ENCODE measurements at regions not wholly inside any gene's neighbourhood (a gene's known extent, or its start where the extent isn't known, plus 50 kb on each side); places are given as distances from the start of the nearest gene placed in this dataset.

DNA sequence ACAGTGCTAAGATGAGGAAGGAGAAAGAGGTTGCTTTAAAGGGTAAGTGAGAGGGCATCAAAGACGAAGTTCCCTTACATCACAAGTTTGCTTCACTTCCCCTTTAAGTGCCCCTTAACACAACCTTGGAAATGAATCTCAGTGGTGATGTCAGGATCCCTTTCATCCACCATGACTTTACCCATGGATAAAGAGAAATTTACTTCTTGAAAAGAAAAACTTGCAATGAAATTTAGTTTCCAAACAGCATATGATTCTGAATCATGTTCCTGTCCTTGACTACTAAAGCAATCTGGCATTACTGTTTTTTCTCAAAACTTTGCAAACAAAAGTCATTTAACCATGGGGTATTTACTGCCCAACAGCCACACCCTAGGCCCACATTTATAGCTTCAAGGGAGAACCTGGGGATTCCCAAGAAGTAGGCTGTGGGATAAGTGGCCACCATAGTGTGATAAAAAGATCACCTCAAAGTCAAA lies 135.9 kb downstream of the ITGB8 start:
- intact Hi-C loops (cut with DNase I; ENCODE audit: low total_unique reads) (no loop called here), in situ Hi-C loops (cut with MboI; ENCODE audit: low pct_ligation_motif_present in 1 of 4, low pct_unique_long_range_greater_than_20kb in 1 of 4, low sequenced_read_pairs in 3 of 4) (no loop called here)
- H3K4me1 ChIP-seq = no peaks in the 10 kb centered on the region
- no peaks in the 10 kb centered on the region for H3K36me3 ChIP-seq
- TF ChIP-seq POLR2A (IDR thresholded peaks at IDR 0.05) (no peak), POLR2AphosphoS5 (IDR thresholded peaks at IDR 0.05) (no peak), EP300 (IDR thresholded peaks at IDR 0.05; ENCODE audit: low read depth) (no peak)
- TF ChIP-seq, protein P1, sequence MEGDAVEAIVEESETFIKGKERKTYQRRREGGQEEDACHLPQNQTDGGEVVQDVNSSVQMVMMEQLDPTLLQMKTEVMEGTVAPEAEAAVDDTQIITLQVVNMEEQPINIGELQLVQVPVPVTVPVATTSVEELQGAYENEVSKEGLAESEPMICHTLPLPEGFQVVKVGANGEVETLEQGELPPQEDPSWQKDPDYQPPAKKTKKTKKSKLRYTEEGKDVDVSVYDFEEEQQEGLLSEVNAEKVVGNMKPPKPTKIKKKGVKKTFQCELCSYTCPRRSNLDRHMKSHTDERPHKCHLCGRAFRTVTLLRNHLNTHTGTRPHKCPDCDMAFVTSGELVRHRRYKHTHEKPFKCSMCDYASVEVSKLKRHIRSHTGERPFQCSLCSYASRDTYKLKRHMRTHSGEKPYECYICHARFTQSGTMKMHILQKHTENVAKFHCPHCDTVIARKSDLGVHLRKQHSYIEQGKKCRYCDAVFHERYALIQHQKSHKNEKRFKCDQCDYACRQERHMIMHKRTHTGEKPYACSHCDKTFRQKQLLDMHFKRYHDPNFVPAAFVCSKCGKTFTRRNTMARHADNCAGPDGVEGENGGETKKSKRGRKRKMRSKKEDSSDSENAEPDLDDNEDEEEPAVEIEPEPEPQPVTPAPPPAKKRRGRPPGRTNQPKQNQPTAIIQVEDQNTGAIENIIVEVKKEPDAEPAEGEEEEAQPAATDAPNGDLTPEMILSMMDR (IDR thresholded peaks at IDR 0.05) = no peak
- no peaks in the 10 kb centered on the region for H3K9me3 ChIP-seq
- WGBS, 2 donors (ENCODE audit: low coverage in 1 of 2) = 75 to 80% methylated on average over 1 of the region's 1 CpG
- no peak overlapping the region for H3K27ac ChIP-seq
- no peaks in the 10 kb centered on the region for H3K27me3 ChIP-seq
- DNase-seq = no peak
- H3K4me3 ChIP-seq = no peak overlapping the region

DNA sequence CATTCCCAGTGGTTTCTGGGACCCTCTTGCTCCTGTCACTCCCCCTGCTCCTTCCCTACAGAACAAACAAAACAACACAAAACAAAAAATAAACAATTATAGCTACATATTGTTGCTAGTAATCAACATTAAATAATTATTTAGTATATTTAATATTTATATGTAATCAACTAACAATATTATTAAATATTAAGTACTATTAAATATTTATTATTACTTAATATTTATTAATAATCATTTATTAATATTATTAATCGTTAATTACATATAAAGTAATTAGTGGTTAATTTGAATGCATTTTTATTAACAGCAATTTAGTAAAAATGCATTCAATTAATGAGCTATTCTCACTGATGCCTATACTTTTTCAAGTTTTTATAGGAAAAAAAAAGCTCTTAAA lies 139.4 kb downstream of the ITGB8 start:
- in situ Hi-C loops (cut with MboI; ENCODE audit: low pct_ligation_motif_present in 1 of 4, low pct_unique_long_range_greater_than_20kb in 1 of 4, low sequenced_read_pairs in 3 of 4) = no loop called here
- TF ChIP-seq, protein P1 (IDR thresholded peaks at IDR 0.05) = no peak
- no peak for TF ChIP-seq POLR2AphosphoS5 (IDR thresholded peaks at IDR 0.05)
- TF ChIP-seq EP300 (IDR thresholded peaks at IDR 0.05; ENCODE audit: low read depth) = no peak
- no peak for TF ChIP-seq POLR2A (IDR thresholded peaks at IDR 0.05)
- Histone ChIP-seq H3K36me3 (no peaks in the 10 kb centered on the region), H3K4me1 (no peaks in the 10 kb centered on the region), H3K27ac (no peak overlapping the region), H3K27me3 (no peaks in the 10 kb centered on the region), H3K4me3 (no peak overlapping the region), H3K9me3 (no peaks in the 10 kb centered on the region)
- intact Hi-C loops (cut with DNase I; ENCODE audit: low total_unique reads) = no loop called here
- WGBS, 2 donors (ENCODE audit: low coverage in 1 of 2) = 22 to 33% methylated on average over 1 of the region's 1 CpG
- no peak for DNase-seq

DNA sequence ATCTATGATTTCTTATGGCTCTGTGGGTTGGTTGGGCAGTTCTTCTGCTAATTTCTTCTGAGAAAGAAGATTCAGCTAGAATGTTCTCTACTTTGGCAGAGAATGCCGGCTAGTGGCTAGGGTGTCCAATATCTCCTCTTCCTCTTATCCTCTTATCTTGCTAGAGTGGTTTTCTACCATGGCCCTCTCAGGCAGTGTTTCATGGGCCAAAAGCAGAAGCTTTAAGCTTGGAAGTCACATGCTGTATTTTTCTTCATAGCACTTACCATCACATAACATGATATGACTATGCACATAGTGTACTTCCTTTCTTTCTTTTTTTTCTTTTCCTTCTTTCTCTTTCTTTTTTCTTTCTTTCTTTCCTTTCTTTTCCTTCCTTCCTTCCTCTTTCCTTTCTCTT lies 140.0 kb downstream of the ITGB8 start:
- Histone ChIP-seq H3K27me3 (no peaks in the 10 kb centered on the region), H3K27ac (no peak overlapping the region), H3K9me3 (no peaks in the 10 kb centered on the region), H3K36me3 (no peaks in the 10 kb centered on the region), H3K4me1 (no peaks in the 10 kb centered on the region), H3K4me3 (no peak overlapping the region)
- in situ Hi-C loops (cut with MboI; ENCODE audit: low pct_ligation_motif_present in 1 of 4, low pct_unique_long_range_greater_than_20kb in 1 of 4, low sequenced_read_pairs in 3 of 4) = no loop called here
- intact Hi-C loops (cut with DNase I; ENCODE audit: low total_unique reads) = no loop called here
- WGBS, 2 donors (ENCODE audit: low coverage in 1 of 2) = 55 to 88% methylated on average over 1 of the region's 1 CpG
- DNase-seq = no peak
- TF ChIP-seq, protein P1 (IDR thresholded peaks at IDR 0.05) = no peak
- TF ChIP-seq EP300 (IDR thresholded peaks at IDR 0.05; ENCODE audit: low read depth) = no peak
- no peak for TF ChIP-seq POLR2AphosphoS5 (IDR thresholded peaks at IDR 0.05)
- TF ChIP-seq POLR2A (IDR thresholded peaks at IDR 0.05) = no peak

DNA sequence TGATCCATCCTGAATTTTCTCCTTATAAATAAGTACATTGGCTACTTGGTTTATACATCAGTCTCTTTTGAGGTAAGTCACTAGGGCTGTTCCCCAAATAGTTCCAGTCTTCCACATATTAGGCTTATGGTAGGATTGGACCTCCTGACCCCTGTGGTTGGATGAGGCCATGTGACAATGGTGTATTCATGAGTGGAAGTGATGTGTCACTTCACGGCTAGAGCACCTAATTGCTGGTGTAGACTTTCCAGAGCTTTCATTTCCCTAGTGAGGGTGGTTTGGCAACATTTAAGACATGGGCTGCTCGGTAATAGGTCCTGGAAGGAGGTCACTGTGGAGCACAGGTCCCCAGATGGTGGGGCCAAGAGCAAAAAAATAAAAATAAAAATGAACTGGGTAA lies 141.2 kb upstream of the ABCB5 start:
- Histone ChIP-seq H3K9me3 (no peaks in the 10 kb centered on the region), H3K4me3 (no peak overlapping the region), H3K27ac (no peak overlapping the region), H3K27me3 (no peaks in the 10 kb centered on the region), H3K4me1 (no peaks in the 10 kb centered on the region), H3K36me3 (no peaks in the 10 kb centered on the region)
- WGBS, 2 donors (ENCODE audit: low coverage in 1 of 2) = 62% methylated on average over 2 of the region's 2 CpGs; no CpG with 5 or more reads in 1 of the 2 donors
- intact Hi-C loops (cut with DNase I; ENCODE audit: low total_unique reads) (no loop called here), in situ Hi-C loops (cut with MboI; ENCODE audit: low pct_ligation_motif_present in 1 of 4, low pct_unique_long_range_greater_than_20kb in 1 of 4, low sequenced_read_pairs in 3 of 4) (no loop called here)
- no peak for TF ChIP-seq EP300 (IDR thresholded peaks at IDR 0.05; ENCODE audit: low read depth)
- TF ChIP-seq, protein P1 (IDR thresholded peaks at IDR 0.05) = no peak
- no peak for TF ChIP-seq POLR2A (IDR thresholded peaks at IDR 0.05)
- no peak for TF ChIP-seq POLR2AphosphoS5 (IDR thresholded peaks at IDR 0.05)
- DNase-seq = no peak
